Thyroid gland (tissue), 4 donors: ENCODE measurements at regions not wholly inside any gene's neighbourhood (a gene's known extent, or its start where the extent isn't known, plus 50 kb on each side); places are given as distances from the start of the nearest gene placed in this dataset.

Experiments
- POLR2A ChIP-seq, 2 donors: fragments of 450-650 bp; IDR thresholded peaks; one replicate each; pipeline ENCODE4 v1.6.1; 2017; ENCODE audit warnings: antibody characterized with exemption in 2 of 2, mild to moderate bottlenecking in 2 of 2, moderate library complexity in 1 of 2
- TF ChIP-seq, protein P1 (sequence below), 6 experiments: fragments of 200-600 bp in 3 of 6; fragments of 450-650 bp in 3 of 6; sonication (generic) in 3 of 6; IDR thresholded peaks; one replicate each; pipeline ENCODE4 v1.5.1; 2016 to 2019; ENCODE audit warnings: antibody characterized with exemption in 6 of 6, mild to moderate bottlenecking in 2 of 6, inconsistent platforms in 1 of 6, moderate library complexity in 1 of 6

DNA sequence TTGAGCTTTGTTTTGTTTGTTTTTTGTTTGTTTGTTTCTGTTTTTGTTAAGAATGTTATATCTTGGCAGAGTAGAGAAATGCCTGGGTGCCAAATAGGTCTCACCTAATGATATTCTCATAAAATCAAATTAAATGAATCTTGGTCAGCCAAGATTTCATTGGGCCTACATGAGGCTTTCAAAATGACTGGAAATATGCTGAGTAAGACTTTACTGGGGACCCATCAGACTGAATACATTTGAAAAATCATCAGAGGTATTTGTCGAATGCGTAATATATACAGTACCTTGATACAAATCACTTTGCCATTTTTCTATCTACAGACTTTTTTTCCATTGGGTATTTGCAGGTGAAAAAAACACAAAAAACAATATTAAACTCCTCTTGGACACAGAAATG, 480.8 kb downstream of the CDH2 start:
- TF ChIP-seq, protein P1, sequence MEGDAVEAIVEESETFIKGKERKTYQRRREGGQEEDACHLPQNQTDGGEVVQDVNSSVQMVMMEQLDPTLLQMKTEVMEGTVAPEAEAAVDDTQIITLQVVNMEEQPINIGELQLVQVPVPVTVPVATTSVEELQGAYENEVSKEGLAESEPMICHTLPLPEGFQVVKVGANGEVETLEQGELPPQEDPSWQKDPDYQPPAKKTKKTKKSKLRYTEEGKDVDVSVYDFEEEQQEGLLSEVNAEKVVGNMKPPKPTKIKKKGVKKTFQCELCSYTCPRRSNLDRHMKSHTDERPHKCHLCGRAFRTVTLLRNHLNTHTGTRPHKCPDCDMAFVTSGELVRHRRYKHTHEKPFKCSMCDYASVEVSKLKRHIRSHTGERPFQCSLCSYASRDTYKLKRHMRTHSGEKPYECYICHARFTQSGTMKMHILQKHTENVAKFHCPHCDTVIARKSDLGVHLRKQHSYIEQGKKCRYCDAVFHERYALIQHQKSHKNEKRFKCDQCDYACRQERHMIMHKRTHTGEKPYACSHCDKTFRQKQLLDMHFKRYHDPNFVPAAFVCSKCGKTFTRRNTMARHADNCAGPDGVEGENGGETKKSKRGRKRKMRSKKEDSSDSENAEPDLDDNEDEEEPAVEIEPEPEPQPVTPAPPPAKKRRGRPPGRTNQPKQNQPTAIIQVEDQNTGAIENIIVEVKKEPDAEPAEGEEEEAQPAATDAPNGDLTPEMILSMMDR (IDR thresholded peaks at IDR 0.05) = no peak
- no peak for TF ChIP-seq POLR2A (IDR thresholded peaks at IDR 0.05)
